WI38 (cell line): ENCODE measurements at regions not wholly inside any gene's neighbourhood (a gene's known extent, or its start where the extent isn't known, plus 50 kb on each side); places are given as distances from the start of the nearest gene placed in this dataset.

ENCODE experiments used
- H3K4me3 ChIP-seq: 2 replicates; pipeline ENCODE4 v1.5.1; 2011; ENCODE audit warnings: low read depth, mild to moderate bottlenecking, control low read depth, low read length
- CTCF ChIP-seq: IDR thresholded peaks from 2 replicates; pipeline ENCODE4 v1.5.1; 2012; ENCODE audit warnings: low read depth, mild to moderate bottlenecking, control low read depth, low read length

GRCh38 chr1:193733674-193734073, 547.3 kb upstream of the B3GALT2 start:
- H3K4me3 ChIP-seq = no peak overlapping the region
- no peak for TF ChIP-seq CTCF

- H3K4me3 ChIP-seq = no peak overlapping the region
- no peak for TF ChIP-seq CTCF
Observed at GRCh38 chr1:193730017-193730416, 543.6 kb upstream of the B3GALT2 start.

- H3K4me3 ChIP-seq = no peak overlapping the region
- no peak for TF ChIP-seq CTCF
Observed at GRCh38 chr1:193729429-193729828, 543.0 kb upstream of the B3GALT2 start.

GRCh38 chr1:193727850-193728249, 541.4 kb upstream of the B3GALT2 start:
- no peak overlapping the region for H3K4me3 ChIP-seq
- TF ChIP-seq CTCF = no peak

GRCh38 chr1:193726722-193727121, 540.3 kb upstream of the B3GALT2 start:
- no peak for TF ChIP-seq CTCF
- H3K4me3 ChIP-seq = no peak overlapping the region

- no peak overlapping the region for H3K4me3 ChIP-seq
- TF ChIP-seq CTCF = no peak
Observed at GRCh38 chr1:193712392-193712791, 526.0 kb upstream of the B3GALT2 start.

GRCh38 chr1:193709607-193710006, 523.2 kb upstream of the B3GALT2 start:
- H3K4me3 ChIP-seq = no peak overlapping the region
- TF ChIP-seq CTCF = no peak
